GM12878 (cell line): ENCODE measurements at regions not wholly inside any gene's neighbourhood (a gene's known extent, or its start where the extent isn't known, plus 50 kb on each side); places are given as distances from the start of the nearest gene placed in this dataset.

Experiments used
- ATAC-seq: fragments of 200-7000 bp; cut with Tn5 transposase; 3 replicates; pipeline ENCODE4 v1.9.1; 2020; ENCODE audit warnings: mild to moderate bottlenecking, moderate library complexity
- BruUV-seq: library from RNA; stranded (reverse); fragments of 400-500 nt; replicated peaks from 2 replicates; lab custom pipeline; 2021; lab: Mats Ljungman, UMichigan
- CTCF ChIA-PET: fragments of 300-600 bp; sonication (Branson Sonifier 250); formaldehyde crosslinking; extraction: SDS; loops from one replicate; lab custom pipeline; 2021; ENCODE audit warnings: inconsistent platforms; lab: Yijun Ruan, JAX
- POLR2A ChIA-PET: fragments of 350-600 bp; formaldehyde crosslinking; extraction: SDS; loops from one replicate; lab custom pipeline; 2021; ENCODE audit warnings: inconsistent platforms; lab: Charles Lee
- RAD21 ChIA-PET: fragments of 300-600 bp; sonication (Branson Sonifier 250); formaldehyde crosslinking; loops from one replicate; lab custom pipeline; 2023; ENCODE audit warnings: antibody characterized with exemption; ENCODE audit not compliant: unreplicated experiment; lab: Charles Lee
- SMC1A ChIA-PET: fragments of 300-600 bp; sonication (Branson Sonifier 250); formaldehyde crosslinking; loops from one replicate; lab custom pipeline; 2023; ENCODE audit not compliant: unreplicated experiment, uncharacterized antibody; lab: Charles Lee
- DNase-seq: peaks from one replicate; pipeline ENCODE4 v3.0.0-alpha.2; 2011; ENCODE audit warnings: low read depth, low spot score
- FAIRE-seq: peaks from 3 replicates; lab custom pipeline; 2011; peaks lifted over from hg19 to GRCh38; lab: Jason Lieb, UNC
- H2AFZ ChIP-seq: 2 replicates; pipeline ENCODE4 v1.6.0; 2011; ENCODE audit warnings: low read depth, low read length, control low read depth; ENCODE audit not compliant: control insufficient read depth
- H3K27ac ChIP-seq: 2 replicates; pipeline ENCODE4 v1.5.1; 2011; ENCODE audit warnings: control low read depth; ENCODE audit not compliant: control insufficient read depth, insufficient read depth
- H3K27me3 ChIP-seq, 2 experiments: replicated peaks in 1 of 2; 2 replicates each; pipeline versions ENCODE4 v1.6.0 to v1.6.1; 2011; ENCODE audit warnings: low read length in 1 of 2; ENCODE audit not compliant: control insufficient read depth in 2 of 2, insufficient read depth in 2 of 2
- H3K36me3 ChIP-seq, 2 experiments: 2 replicates each; pipeline ENCODE4 v1.5.1; 2011; ENCODE audit warnings: low read length in 1 of 2; ENCODE audit not compliant: control insufficient read depth in 2 of 2, insufficient read depth in 2 of 2
- H3K4me1 ChIP-seq: 2 replicates; pipeline ENCODE4 v1.6.1; 2011; ENCODE audit warnings: mild to moderate bottlenecking, low read length, moderate library complexity, mixed read lengths; ENCODE audit not compliant: control insufficient read depth, insufficient read depth
- H3K4me2 ChIP-seq: 2 replicates; pipeline ENCODE4 v1.6.0; 2011; ENCODE audit warnings: control low read depth; ENCODE audit not compliant: control insufficient read depth, insufficient read depth
- H3K4me3 ChIP-seq: fragments of 200-600 bp; sonication (generic); 2 replicates; pipeline ENCODE4 v1.5.1; 2016
- H3K79me2 ChIP-seq: 2 replicates; pipeline ENCODE4 v1.6.0; 2011; ENCODE audit warnings: low read length; ENCODE audit not compliant: control insufficient read depth, insufficient read depth
- H3K9ac ChIP-seq: 2 replicates; pipeline ENCODE4 v1.8.0; 2011; ENCODE audit warnings: low read length, control low read depth, mixed read lengths; ENCODE audit not compliant: control insufficient read depth, insufficient read depth
- H3K9me3 ChIP-seq: replicated peaks from 3 replicates; pipeline ENCODE4 v1.5.1; 2011; ENCODE audit warnings: mild to moderate bottlenecking, low read length; ENCODE audit not compliant: control insufficient read depth, insufficient read depth
- H4K20me1 ChIP-seq: 2 replicates; pipeline ENCODE4 v1.6.0; 2011; ENCODE audit not compliant: control insufficient read depth, insufficient read depth
- ASH2L ChIP-seq: fragments of 300-600, 200-600 bp; sonication (generic); IDR thresholded peaks from 2 replicates; pipeline ENCODE4 v1.6.1; 2017; ENCODE audit warnings: low read depth, mild to moderate bottlenecking, borderline replicate concordance
- BACH1 ChIP-seq: fragments of 450-650 bp; IDR thresholded peaks from 2 replicates; pipeline ENCODE4 v1.6.1; 2017; ENCODE audit warnings: mild to moderate bottlenecking, borderline replicate concordance
- E4F1 ChIP-seq: fragments of 450-650 bp; IDR thresholded peaks from 2 replicates; pipeline ENCODE4 v1.6.1; 2018; ENCODE audit warnings: borderline replicate concordance, mild to moderate bottlenecking; ENCODE audit not compliant: partially characterized antibody
- FOS ChIP-seq: IDR thresholded peaks from 3 replicates; pipeline ENCODE4 v1.6.1; 2011; ENCODE audit warnings: borderline replicate concordance; ENCODE audit not compliant: insufficient read length; ENCODE audit errors: extremely low read depth
- GABPA ChIP-seq: IDR thresholded peaks from 2 replicates; pipeline ENCODE4 v1.6.1; 2014; ENCODE audit warnings: antibody characterized with exemption, low read depth, mild to moderate bottlenecking, inconsistent platforms
- HCFC1 ChIP-seq: fragments of 150-350 bp; IDR thresholded peaks from 2 replicates; pipeline ENCODE4 v1.6.1; 2014; ENCODE audit warnings: low read length
- NRF1 ChIP-seq: conservative IDR thresholded peaks from 2 replicates; pipeline ENCODE4 v1.6.1; 2011; ENCODE audit warnings: mild to moderate bottlenecking, low read depth, low read length, improper control_type of control experiment
- PKNOX1 ChIP-seq: fragments of 450-650 bp; IDR thresholded peaks from 2 replicates; pipeline ENCODE4 v1.6.1; 2016; ENCODE audit warnings: mild to moderate bottlenecking
- PRDM15 ChIP-seq: fragments of 450-650 bp; formaldehyde crosslinking; IDR thresholded peaks from 2 replicates; pipeline ENCODE4 v1.4.0; 2020; ENCODE audit warnings: mild to moderate bottlenecking, moderate library complexity
- RAD21 ChIP-seq: IDR thresholded peaks from 2 replicates; pipeline ENCODE4 v1.6.1; 2011; ENCODE audit warnings: mild to moderate bottlenecking, low read depth, low read length, moderate library complexity; ENCODE audit not compliant: insufficient read depth
- SKIL ChIP-seq: fragments of 450-650 bp; IDR thresholded peaks from 2 replicates; pipeline ENCODE4 v1.6.1; 2017; ENCODE audit warnings: mild to moderate bottlenecking, low read depth, inconsistent platforms; ENCODE audit not compliant: poor library complexity, severe bottlenecking
- TCF3 ChIP-seq: IDR thresholded peaks from 2 replicates; pipeline ENCODE4 v1.6.1; 2012; ENCODE audit warnings: low read depth, mild to moderate bottlenecking, low read length, borderline replicate concordance; ENCODE audit not compliant: insufficient read depth
- ZBED1 ChIP-seq: IDR thresholded peaks from 2 replicates; pipeline ENCODE4 v1.6.1; 2016; ENCODE audit warnings: borderline replicate concordance
- ZNF24 ChIP-seq: fragments of 450-650 bp; IDR thresholded peaks from 2 replicates; pipeline ENCODE4 v1.6.1; 2017; ENCODE audit warnings: antibody characterized with exemption, mild to moderate bottlenecking
- WGBS: methylation state at CpG from one replicate; pipeline ENCODE4 v1.1.6; 2016; ENCODE audit warnings: low lambda C conversion rate; ENCODE audit not compliant: insufficient replicate concordance, insufficient coverage; ENCODE audit errors: missing lambda C conversion rate; 5-methylcytosine and 5-hydroxymethylcytosine counted together
- in situ Hi-C: fragments of 300-500 bp; cut with MboI; formaldehyde crosslinking; loops from 9 replicates; pipeline ENCODE4 v1.14.3; 2018; ENCODE audit warnings: mixed read lengths
- intact Hi-C: fragments of 100-400 bp; cut with micrococcal nuclease; formaldehyde crosslinking; loops from one replicate; pipeline ENCODE4 v1.14.2; 2022; ENCODE audit not compliant: unreplicated experiment

GRCh38 chr9:108650826-108651225 is 205.0 kb downstream of the ACTL7B start:
- ATAC-seq, result no peak
- Histone ChIP-seq H3K36me3 (no peaks in the 10 kb centered on the region), H3K27me3 (no peaks in the 10 kb centered on the region), H3K9me3 (no peaks in the 10 kb centered on the region), H3K4me3 (no peak overlapping the region), H3K27ac (no peak overlapping the region), H3K4me2 (no peak overlapping the region), H3K79me2 (no peaks in the 10 kb centered on the region), H3K9ac (no peak overlapping the region), H3K4me1 (no peaks in the 10 kb centered on the region), H2AFZ (no peak overlapping the region), H4K20me1 (no peaks in the 10 kb centered on the region)
- RAD21 ChIA-PET, result no interaction called here
- 0% methylated on average over 2 of the region's 2 CpGs for WGBS
- BruUV-seq, result no TSS peak
- POLR2A ChIA-PET, result no interaction called here
- SMC1A ChIA-PET, result no interaction called here
- in situ Hi-C loops (no loop called here), intact Hi-C loops (no loop called here)
- no peak for DNase-seq
- TF ChIP-seq FOS, result no peak
- no peak for TF ChIP-seq E4F1
- no peak for TF ChIP-seq BACH1
- no peak for TF ChIP-seq NRF1
- TF ChIP-seq PRDM15, result no peak
- TF ChIP-seq ZNF24, result no peak
- TF ChIP-seq RAD21, result no peak
- no peak for TF ChIP-seq TCF3
- TF ChIP-seq PKNOX1, result no peak
- TF ChIP-seq GABPA, result no peak
- TF ChIP-seq SKIL, result no peak
- TF ChIP-seq ZBED1, result no peak
- TF ChIP-seq ASH2L, result no peak
- no peak for TF ChIP-seq HCFC1
- no peak for FAIRE-seq
- CTCF ChIA-PET, result no interaction called here
